ENCODE measurements at regions not wholly inside any gene's neighbourhood (a gene's known extent, or its start where the extent isn't known, plus 50 kb on each side); places are given as distances from the start of the nearest gene placed in this dataset.
A peak's percentile ranks its signal among the peaks of the same experiment; 100 is the strongest.

DNA sequence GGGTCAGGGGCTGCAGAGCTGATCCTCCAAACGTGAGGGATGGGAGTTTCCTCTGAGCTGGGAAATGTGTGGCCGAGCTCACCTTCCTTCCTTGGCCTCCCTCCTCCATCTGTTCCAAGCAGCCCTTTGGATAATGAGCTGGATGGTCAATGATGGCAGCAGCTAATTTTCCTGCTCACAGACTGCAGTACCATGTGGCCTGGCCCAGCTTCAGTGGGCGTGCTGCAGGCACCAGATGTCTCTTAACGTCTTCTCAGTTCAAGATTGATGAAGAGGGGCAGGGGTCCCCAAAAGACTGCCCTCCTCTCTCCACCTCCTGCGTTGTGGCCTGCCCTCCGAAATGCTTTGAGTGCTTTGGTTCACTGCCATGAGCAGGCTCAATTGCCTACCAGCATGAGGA is 86.0 kb downstream of the UBIAD1 start (continued):
- TF ChIP-seq ZNF114 (CRISPR knock-in tag; IDR thresholded peaks at IDR 0.05) (no peak), ZNF331 (CRISPR knock-in tag; IDR thresholded peaks at IDR 0.05; ENCODE audit: low read depth) (no peak), EZH2 (IDR thresholded peaks at IDR 0.05; ENCODE audit: low read depth, unreplicated experiment) (no peak), EZH2phosphoT487 (IDR thresholded peaks at IDR 0.05; ENCODE audit: unreplicated experiment) (no peak)
- TF ChIP-seq, protein P1, sequence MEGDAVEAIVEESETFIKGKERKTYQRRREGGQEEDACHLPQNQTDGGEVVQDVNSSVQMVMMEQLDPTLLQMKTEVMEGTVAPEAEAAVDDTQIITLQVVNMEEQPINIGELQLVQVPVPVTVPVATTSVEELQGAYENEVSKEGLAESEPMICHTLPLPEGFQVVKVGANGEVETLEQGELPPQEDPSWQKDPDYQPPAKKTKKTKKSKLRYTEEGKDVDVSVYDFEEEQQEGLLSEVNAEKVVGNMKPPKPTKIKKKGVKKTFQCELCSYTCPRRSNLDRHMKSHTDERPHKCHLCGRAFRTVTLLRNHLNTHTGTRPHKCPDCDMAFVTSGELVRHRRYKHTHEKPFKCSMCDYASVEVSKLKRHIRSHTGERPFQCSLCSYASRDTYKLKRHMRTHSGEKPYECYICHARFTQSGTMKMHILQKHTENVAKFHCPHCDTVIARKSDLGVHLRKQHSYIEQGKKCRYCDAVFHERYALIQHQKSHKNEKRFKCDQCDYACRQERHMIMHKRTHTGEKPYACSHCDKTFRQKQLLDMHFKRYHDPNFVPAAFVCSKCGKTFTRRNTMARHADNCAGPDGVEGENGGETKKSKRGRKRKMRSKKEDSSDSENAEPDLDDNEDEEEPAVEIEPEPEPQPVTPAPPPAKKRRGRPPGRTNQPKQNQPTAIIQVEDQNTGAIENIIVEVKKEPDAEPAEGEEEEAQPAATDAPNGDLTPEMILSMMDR (conservative IDR thresholded peaks at IDR 0.05; ENCODE audit: low read depth in 2 of 2), result no peak
- TF ChIP-seq, protein P2, sequence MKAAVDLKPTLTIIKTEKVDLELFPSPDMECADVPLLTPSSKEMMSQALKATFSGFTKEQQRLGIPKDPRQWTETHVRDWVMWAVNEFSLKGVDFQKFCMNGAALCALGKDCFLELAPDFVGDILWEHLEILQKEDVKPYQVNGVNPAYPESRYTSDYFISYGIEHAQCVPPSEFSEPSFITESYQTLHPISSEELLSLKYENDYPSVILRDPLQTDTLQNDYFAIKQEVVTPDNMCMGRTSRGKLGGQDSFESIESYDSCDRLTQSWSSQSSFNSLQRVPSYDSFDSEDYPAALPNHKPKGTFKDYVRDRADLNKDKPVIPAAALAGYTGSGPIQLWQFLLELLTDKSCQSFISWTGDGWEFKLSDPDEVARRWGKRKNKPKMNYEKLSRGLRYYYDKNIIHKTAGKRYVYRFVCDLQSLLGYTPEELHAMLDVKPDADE (IDR thresholded peaks at IDR 0.05), result no peak

DNA sequence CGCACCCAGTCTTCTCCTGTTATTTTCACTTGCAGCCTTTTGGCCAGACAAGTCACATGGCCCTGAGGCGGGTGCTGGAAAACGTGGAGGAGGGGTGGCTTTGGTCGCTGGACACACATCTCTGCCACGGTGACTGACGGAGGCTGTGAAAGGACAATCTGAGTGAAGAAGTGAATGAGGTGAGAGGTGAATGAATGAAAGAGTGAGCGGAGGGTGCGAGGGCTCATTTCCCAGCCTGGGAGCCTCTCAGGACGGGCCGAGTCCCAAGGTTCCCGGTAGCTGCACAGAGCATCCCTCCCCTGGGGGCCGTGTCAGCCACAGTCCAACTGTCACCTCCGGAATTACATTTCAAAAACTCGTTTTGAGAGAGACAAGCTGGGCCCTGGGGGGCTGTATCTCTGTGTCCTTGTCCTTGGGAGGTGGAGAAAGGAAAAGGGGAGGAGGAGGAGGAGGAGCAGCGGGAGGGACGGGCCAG is 89.6 kb downstream of the UBIAD1 start:
- Mint-ChIP-seq H3K4me3 (no peak overlapping the region; the same call in 2 of the 3 replicates), H3K4me1 (peaks cover 37% of the 10 kb centered on the region), H3K27ac (no peak overlapping the region; the same call in 1 of the 2 replicates), H3K9me3 (peaks cover 2% of the 10 kb centered on the region; the same call in 1 of the 3 replicates), H3K36me3 (ENCODE audit: low read depth) (no peaks in the 10 kb centered on the region; the same call in 2 of the 3 replicates), H3K27me3 (ENCODE audit: insufficient read depth, low read depth, poor library complexity) (peaks cover 13% of the 10 kb centered on the region)
- ATAC-seq, result no peak
- Histone ChIP-seq H3K4me2 (peak overlapping the region; percentile 14; the same call in 1 of the 2 replicates), H3K4me1 (ENCODE audit: insufficient read depth) (peaks cover 27% of the 10 kb centered on the region), H3K79me2 (replicated peaks; ENCODE audit: insufficient read depth) (no peaks in the 10 kb centered on the region), H4K20me1 (replicated peaks; ENCODE audit: insufficient read depth) (no peaks in the 10 kb centered on the region), H3F3A (replicated peaks; ENCODE audit: low read depth) (peaks cover 15% of the 10 kb centered on the region), H3K27ac (ENCODE audit: low read depth) (no peak overlapping the region), H3K9me2 (ENCODE audit: insufficient read depth) (no peaks in the 10 kb centered on the region), H2AFZ (peak overlapping the region; percentile 52), H3K4me3 (no peak overlapping the region), H3K27me3 (ENCODE audit: insufficient read depth) (no peaks in the 10 kb centered on the region), H3K36me3 (ENCODE audit: insufficient read depth) (no peaks in the 10 kb centered on the region)
- DNase-seq (ENCODE audit: low spot score), result no peak
- TF ChIP-seq REST (IDR thresholded peaks at IDR 0.05; ENCODE audit: unreplicated experiment), result no peak
- no peak for TF ChIP-seq ZNF114 (CRISPR knock-in tag; IDR thresholded peaks at IDR 0.05)
- TF ChIP-seq STAT1 (IDR thresholded peaks at IDR 0.05; ENCODE audit: unreplicated experiment), result no peak
- TF ChIP-seq, protein P2 (IDR thresholded peaks at IDR 0.05), result no peak
- TF ChIP-seq, protein P1 (conservative IDR thresholded peaks at IDR 0.05; ENCODE audit: low read depth in 2 of 2), result no peak
- no peak for TF ChIP-seq EZH2phosphoT487 (IDR thresholded peaks at IDR 0.05; ENCODE audit: unreplicated experiment)
- no peak for TF ChIP-seq EZH2 (IDR thresholded peaks at IDR 0.05; ENCODE audit: low read depth, unreplicated experiment)
- no peak for TF ChIP-seq JUNB (IDR thresholded peaks at IDR 0.05; ENCODE audit: unreplicated experiment)
- TF ChIP-seq CREB1 (CRISPR knock-in tag; IDR thresholded peaks at IDR 0.05; ENCODE audit: low read depth), result no peak
- no peak for TF ChIP-seq ZNF331 (CRISPR knock-in tag; IDR thresholded peaks at IDR 0.05; ENCODE audit: low read depth)
- TF ChIP-seq NANOG (IDR thresholded peaks at IDR 0.05; ENCODE audit: borderline replicate concordance), result no peak

All from GM23338 (cell line).